ENCODE measurements at regions not wholly inside any gene's neighbourhood (a gene's known extent, or its start where the extent isn't known, plus 50 kb on each side); places are given as distances from the start of the nearest gene placed in this dataset.

- Histone ChIP-seq H3K27me3 (no peaks in the 10 kb centered on the region), H3K4me1 (no peaks in the 10 kb centered on the region)
- TF ChIP-seq, protein P1, sequence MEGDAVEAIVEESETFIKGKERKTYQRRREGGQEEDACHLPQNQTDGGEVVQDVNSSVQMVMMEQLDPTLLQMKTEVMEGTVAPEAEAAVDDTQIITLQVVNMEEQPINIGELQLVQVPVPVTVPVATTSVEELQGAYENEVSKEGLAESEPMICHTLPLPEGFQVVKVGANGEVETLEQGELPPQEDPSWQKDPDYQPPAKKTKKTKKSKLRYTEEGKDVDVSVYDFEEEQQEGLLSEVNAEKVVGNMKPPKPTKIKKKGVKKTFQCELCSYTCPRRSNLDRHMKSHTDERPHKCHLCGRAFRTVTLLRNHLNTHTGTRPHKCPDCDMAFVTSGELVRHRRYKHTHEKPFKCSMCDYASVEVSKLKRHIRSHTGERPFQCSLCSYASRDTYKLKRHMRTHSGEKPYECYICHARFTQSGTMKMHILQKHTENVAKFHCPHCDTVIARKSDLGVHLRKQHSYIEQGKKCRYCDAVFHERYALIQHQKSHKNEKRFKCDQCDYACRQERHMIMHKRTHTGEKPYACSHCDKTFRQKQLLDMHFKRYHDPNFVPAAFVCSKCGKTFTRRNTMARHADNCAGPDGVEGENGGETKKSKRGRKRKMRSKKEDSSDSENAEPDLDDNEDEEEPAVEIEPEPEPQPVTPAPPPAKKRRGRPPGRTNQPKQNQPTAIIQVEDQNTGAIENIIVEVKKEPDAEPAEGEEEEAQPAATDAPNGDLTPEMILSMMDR (IDR thresholded peaks at IDR 0.05; ENCODE audit: low read depth, low read length) = no peak
These were observed 109.0 kb upstream of the ELMO1 start for GRCh38 chr7:37557571-37558209.

GRCh38 chr7:37558320-37559096 lies 109.8 kb upstream of the ELMO1 start:
- Histone ChIP-seq H3K27me3 (no peaks in the 10 kb centered on the region), H3K4me1 (no peaks in the 10 kb centered on the region), H3K36me3 (no peaks in the 10 kb centered on the region), H3K9me3 (no peaks in the 10 kb centered on the region), H3K4me3 (ENCODE audit: low read depth, low read length) (no peak overlapping the region)
- TF ChIP-seq, protein P1 (IDR thresholded peaks at IDR 0.05; ENCODE audit: low read depth, low read length) = no peak
- no peak for DNase-seq

More at GRCh38 chr7:37557571-37558209, 109.0 kb upstream of the ELMO1 start:
- Histone ChIP-seq H3K36me3 (no peaks in the 10 kb centered on the region), H3K9me3 (no peaks in the 10 kb centered on the region), H3K4me3 (ENCODE audit: low read depth, low read length) (no peak overlapping the region)
- DNase-seq = no peak

GRCh38 chr7:37570145-37570544 lies 113.4 kb upstream of the GPR141 start:
- no peaks in the 10 kb centered on the region for H3K27me3 ChIP-seq
- H3K36me3 ChIP-seq = no peaks in the 10 kb centered on the region
- H3K9me3 ChIP-seq = no peaks in the 10 kb centered on the region
- TF ChIP-seq, protein P1 (IDR thresholded peaks at IDR 0.05; ENCODE audit: low read depth, low read length) = no peak
- DNase-seq = no peak
- H3K4me1 ChIP-seq = no peaks in the 10 kb centered on the region
- H3K4me3 ChIP-seq (ENCODE audit: low read depth, low read length) = no peak overlapping the region

DNA sequence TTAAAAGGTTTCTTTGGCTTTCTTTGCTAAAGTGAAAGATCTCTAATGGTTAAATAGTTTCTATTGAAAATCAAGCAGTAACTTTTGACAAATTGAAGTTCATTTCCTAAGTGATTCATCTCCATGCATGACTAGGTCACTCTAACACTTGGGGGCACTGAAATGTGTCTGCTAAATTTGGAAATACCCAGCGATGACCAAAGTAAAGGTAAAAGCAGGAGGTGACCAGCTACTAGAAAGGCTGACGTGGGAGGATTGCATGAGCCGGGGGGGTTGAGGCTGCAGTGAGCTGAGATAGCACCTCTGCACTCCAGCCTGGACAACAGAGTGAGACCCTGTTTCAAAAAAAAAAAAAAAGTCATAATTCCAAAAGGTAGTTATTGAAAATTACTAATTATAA lies 111.8 kb upstream of the GPR141 start:
- Histone ChIP-seq H3K4me1 (no peaks in the 10 kb centered on the region), H3K27me3 (no peaks in the 10 kb centered on the region), H3K4me3 (ENCODE audit: low read depth, low read length) (no peak overlapping the region), H3K9me3 (no peaks in the 10 kb centered on the region), H3K36me3 (no peaks in the 10 kb centered on the region)
- TF ChIP-seq, protein P1 (IDR thresholded peaks at IDR 0.05; ENCODE audit: low read depth, low read length) = no peak
- DNase-seq = no peak

GRCh38 chr7:37577412-37577811 lies 106.2 kb upstream of the GPR141 start:
- TF ChIP-seq, protein P1 (IDR thresholded peaks at IDR 0.05; ENCODE audit: low read depth, low read length) = no peak
- H3K36me3 ChIP-seq = no peaks in the 10 kb centered on the region
- DNase-seq = no peak
- no peaks in the 10 kb centered on the region for H3K9me3 ChIP-seq
- no peak overlapping the region for H3K4me3 ChIP-seq (ENCODE audit: low read depth, low read length)
- no peaks in the 10 kb centered on the region for H3K4me1 ChIP-seq
- no peaks in the 10 kb centered on the region for H3K27me3 ChIP-seq

DNA sequence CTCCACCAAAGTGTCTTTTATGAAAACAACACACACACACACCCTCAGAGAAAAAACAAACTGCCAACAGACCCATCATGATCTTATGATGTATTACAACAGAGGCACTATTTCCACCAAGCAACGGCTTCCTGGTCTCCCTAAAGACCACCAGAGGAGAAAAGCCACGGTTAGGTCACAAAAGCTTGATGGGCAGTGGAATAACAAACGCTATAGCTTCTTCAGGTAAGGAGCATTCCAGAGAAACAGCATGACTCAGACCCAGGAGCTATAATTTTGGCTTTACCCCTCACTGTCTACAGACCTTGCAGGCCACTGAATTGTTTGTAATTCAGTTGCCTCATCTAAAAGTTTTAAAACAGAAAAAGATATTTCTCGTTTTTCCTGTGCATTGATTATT lies 105.7 kb upstream of the GPR141 start:
- DNase-seq = no peak
- H3K4me1 ChIP-seq = no peaks in the 10 kb centered on the region
- H3K36me3 ChIP-seq = no peaks in the 10 kb centered on the region
- H3K4me3 ChIP-seq (ENCODE audit: low read depth, low read length) = no peak overlapping the region
- H3K9me3 ChIP-seq = no peaks in the 10 kb centered on the region
- TF ChIP-seq, protein P1 (IDR thresholded peaks at IDR 0.05; ENCODE audit: low read depth, low read length) = no peak
- no peaks in the 10 kb centered on the region for H3K27me3 ChIP-seq

All from BE2C (cell line).